ENCODE measurements at regions not wholly inside any gene's neighbourhood (a gene's known extent, or its start where the extent isn't known, plus 50 kb on each side); places are given as distances from the start of the nearest gene placed in this dataset.

DNA sequence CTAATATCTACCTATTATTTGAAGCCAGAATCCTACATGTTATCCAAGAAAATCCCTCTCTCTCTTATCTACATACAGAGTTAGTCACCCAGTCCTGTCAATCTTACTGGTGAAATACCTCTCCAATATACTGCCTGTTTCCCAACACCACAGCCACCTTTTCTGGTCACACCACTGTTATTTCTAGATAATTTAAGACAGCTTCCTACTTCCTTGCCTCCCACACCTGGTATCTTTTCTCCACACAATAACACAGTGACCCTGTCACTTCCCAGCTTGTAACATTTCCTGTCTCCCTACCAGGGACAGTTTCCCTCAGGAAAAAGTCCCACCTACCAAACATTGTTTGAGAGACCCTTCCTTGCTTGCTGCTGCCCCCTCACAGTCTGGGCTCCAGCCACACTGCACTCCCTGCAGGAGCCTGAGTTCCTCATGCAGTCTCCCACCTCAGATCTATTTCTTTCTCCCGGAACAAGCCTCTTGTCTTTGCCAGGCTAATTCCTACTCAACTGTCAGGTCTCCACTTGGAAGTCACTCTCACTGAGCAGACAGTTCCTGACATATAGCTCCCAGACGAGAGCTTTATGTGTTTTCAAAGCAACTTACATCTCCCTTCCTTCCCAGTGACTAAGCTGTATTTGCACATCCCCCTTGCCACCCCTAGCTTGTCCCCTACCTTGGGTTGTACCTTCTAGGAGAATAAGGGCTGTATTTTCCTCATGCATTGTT, 73.6 kb upstream of the QRFPR start:
- DNase-seq (ENCODE audit: low spot score in 2 of 2), result no peak
- 23% methylated on average over 2 of the region's 2 CpGs for WGBS
- Histone ChIP-seq H3K27ac (no peak overlapping the region), H3K4me3 (no peak overlapping the region), H3K27me3 (peaks cover 2% of the 10 kb centered on the region), H3K36me3 (no peaks in the 10 kb centered on the region), H3K4me1 (no peaks in the 10 kb centered on the region), H3K9me3 (no peaks in the 10 kb centered on the region)
- TF ChIP-seq EP300 (IDR thresholded peaks at IDR 0.05), result no peak
- TF ChIP-seq POLR2A (IDR thresholded peaks at IDR 0.05), result no peak
- no peak for TF ChIP-seq POLR2AphosphoS5 (IDR thresholded peaks at IDR 0.05)
- TF ChIP-seq, protein P1, sequence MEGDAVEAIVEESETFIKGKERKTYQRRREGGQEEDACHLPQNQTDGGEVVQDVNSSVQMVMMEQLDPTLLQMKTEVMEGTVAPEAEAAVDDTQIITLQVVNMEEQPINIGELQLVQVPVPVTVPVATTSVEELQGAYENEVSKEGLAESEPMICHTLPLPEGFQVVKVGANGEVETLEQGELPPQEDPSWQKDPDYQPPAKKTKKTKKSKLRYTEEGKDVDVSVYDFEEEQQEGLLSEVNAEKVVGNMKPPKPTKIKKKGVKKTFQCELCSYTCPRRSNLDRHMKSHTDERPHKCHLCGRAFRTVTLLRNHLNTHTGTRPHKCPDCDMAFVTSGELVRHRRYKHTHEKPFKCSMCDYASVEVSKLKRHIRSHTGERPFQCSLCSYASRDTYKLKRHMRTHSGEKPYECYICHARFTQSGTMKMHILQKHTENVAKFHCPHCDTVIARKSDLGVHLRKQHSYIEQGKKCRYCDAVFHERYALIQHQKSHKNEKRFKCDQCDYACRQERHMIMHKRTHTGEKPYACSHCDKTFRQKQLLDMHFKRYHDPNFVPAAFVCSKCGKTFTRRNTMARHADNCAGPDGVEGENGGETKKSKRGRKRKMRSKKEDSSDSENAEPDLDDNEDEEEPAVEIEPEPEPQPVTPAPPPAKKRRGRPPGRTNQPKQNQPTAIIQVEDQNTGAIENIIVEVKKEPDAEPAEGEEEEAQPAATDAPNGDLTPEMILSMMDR (IDR thresholded peaks at IDR 0.05), result no peak

DNA sequence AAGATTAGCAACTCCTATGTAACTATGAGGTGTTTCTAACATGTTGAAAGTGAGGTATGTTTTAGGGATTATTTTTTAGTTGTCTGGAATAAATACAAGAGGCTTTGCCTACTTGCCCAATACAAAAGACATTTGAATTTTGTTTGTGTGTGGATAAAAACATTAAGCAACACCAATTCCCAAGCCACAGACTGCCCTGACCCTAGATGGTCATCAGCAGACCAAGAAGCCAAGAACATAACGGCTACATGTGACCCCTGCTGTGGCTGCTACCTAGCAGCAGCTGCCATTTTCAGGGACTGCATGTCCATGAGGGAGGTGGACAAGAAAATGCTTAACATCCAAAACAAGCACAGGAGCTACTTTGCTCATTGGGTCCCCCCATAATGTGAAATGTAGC, 70.5 kb upstream of the QRFPR start:
- no peaks in the 10 kb centered on the region for H3K9me3 ChIP-seq
- TF ChIP-seq POLR2A (IDR thresholded peaks at IDR 0.05) (no peak), POLR2AphosphoS5 (IDR thresholded peaks at IDR 0.05) (no peak), EP300 (IDR thresholded peaks at IDR 0.05) (no peak)
- TF ChIP-seq, protein P1 (IDR thresholded peaks at IDR 0.05), result no peak
- H3K27ac ChIP-seq, result no peak overlapping the region
- H3K4me1 ChIP-seq, result no peaks in the 10 kb centered on the region
- peaks cover 2% of the 10 kb centered on the region for H3K27me3 ChIP-seq
- 100% methylated on average over 1 of the region's 1 CpG for WGBS
- no peak for DNase-seq (ENCODE audit: low spot score in 2 of 2)
- H3K4me3 ChIP-seq, result no peak overlapping the region
- H3K36me3 ChIP-seq, result no peaks in the 10 kb centered on the region

DNA sequence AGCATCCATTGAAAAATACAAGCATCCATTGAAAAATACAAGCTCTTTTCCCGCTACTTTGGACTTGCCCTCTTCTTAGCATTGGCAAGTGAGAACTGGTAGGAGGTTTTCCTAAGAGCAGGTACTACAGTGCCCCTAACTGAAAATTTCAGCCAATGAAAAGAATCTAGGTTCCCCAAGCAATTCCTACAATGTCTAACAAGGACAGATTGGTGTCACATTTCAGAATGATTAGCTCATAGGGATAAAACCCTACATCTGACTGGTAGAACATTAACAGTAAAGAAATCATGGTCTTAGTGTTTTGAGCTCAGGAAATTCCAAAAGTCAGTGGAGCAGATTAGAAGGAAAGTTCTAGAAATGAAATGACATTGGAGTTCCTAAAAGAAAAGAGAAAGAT, 68.6 kb upstream of the QRFPR start:
- peaks cover 5% of the 10 kb centered on the region for H3K9me3 ChIP-seq
- H3K4me3 ChIP-seq, result no peak overlapping the region
- WGBS, result 91% methylated on average over 1 of the region's 1 CpG
- H3K27me3 ChIP-seq, result peaks cover 2% of the 10 kb centered on the region
- DNase-seq (ENCODE audit: low spot score in 2 of 2), result no peak
- no peaks in the 10 kb centered on the region for H3K36me3 ChIP-seq
- H3K4me1 ChIP-seq, result no peaks in the 10 kb centered on the region
- TF ChIP-seq EP300 (IDR thresholded peaks at IDR 0.05) (no peak), POLR2AphosphoS5 (IDR thresholded peaks at IDR 0.05) (no peak), POLR2A (IDR thresholded peaks at IDR 0.05) (no peak)
- TF ChIP-seq, protein P1 (IDR thresholded peaks at IDR 0.05), result no peak
- H3K27ac ChIP-seq, result no peak overlapping the region

DNA sequence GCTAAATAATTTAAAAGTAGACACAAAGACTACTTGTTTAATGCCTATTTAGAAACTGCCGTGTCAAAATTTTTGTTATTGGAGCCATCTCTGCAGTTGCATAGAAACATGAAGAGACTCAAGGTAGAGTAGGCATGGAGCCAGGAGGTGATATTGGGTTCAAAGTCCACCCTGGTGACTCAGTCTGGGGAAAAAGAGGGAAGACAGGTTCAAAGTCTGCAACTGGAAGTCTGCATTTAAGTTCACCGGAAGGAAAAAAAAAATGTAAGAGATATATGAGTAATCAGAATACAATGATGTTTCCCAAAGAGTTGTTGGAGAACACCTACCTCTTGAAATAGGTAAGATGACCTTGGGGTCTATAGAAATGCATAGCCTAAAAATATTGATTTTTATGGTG, 67.4 kb upstream of the QRFPR start:
- Histone ChIP-seq H3K4me3 (no peak overlapping the region), H3K4me1 (no peaks in the 10 kb centered on the region), H3K27ac (no peak overlapping the region), H3K9me3 (peaks cover 5% of the 10 kb centered on the region), H3K27me3 (peaks cover 2% of the 10 kb centered on the region), H3K36me3 (no peaks in the 10 kb centered on the region)
- no peak for DNase-seq (ENCODE audit: low spot score in 2 of 2)
- TF ChIP-seq POLR2AphosphoS5 (IDR thresholded peaks at IDR 0.05), result no peak
- TF ChIP-seq, protein P1 (IDR thresholded peaks at IDR 0.05), result no peak
- no peak for TF ChIP-seq POLR2A (IDR thresholded peaks at IDR 0.05)
- TF ChIP-seq EP300 (IDR thresholded peaks at IDR 0.05), result no peak
- 91% methylated on average over 2 of the region's 2 CpGs for WGBS

DNA sequence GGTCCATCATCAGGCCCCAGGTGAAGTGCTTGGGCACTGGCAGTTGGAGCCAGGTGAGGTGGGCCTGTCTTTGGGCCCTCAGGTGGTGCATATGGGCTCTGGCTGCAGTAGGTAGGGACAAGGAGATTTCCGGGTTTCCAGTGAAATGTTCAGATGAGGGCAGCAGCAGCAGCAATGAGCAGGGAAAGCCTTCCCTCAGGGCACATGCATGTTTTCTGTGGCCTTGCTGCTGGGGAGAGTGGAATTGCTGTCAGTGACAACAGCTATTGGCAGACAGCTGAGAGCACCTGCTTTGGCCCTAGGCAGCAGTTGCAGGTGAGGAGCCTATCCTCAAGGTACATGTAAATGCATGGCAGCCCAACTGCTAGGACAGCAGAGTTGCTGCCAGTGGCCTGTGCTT, 58.9 kb upstream of the QRFPR start:
- Histone ChIP-seq H3K9me3 (peaks cover under 1% of the 10 kb centered on the region), H3K4me1 (no peaks in the 10 kb centered on the region), H3K36me3 (no peaks in the 10 kb centered on the region), H3K27me3 (no peaks in the 10 kb centered on the region), H3K4me3 (no peak overlapping the region), H3K27ac (no peak overlapping the region)
- WGBS, result 80% methylated on average over 1 of the region's 1 CpG
- no peak for DNase-seq (ENCODE audit: low spot score in 2 of 2)
- TF ChIP-seq, protein P1 (IDR thresholded peaks at IDR 0.05), result no peak
- TF ChIP-seq EP300 (IDR thresholded peaks at IDR 0.05) (no peak), POLR2A (IDR thresholded peaks at IDR 0.05) (no peak), POLR2AphosphoS5 (IDR thresholded peaks at IDR 0.05) (no peak)

All from suprapubic skin (tissue), 4 donors.